ENCODE measurements at regions not wholly inside any gene's neighbourhood (a gene's known extent, or its start where the extent isn't known, plus 50 kb on each side); places are given as distances from the start of the nearest gene placed in this dataset.

DNA sequence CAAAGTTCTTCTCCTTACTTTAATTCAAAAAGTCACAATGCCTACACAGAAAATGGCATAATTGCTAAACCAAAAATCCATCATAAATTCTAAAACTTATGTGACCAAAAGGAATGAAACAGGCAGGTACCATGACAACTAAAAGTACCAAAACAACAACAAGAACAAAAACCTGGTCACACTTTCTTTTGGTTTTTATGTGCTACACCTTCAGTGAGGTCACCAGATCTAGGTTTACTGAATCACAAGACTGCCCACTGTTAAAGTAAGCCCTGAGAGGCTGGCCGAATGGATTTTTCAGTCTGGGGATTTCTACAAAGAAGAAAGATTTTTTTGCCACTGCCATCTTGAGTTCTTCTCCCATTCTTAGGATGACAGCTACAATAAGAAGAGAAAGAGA, 583.0 kb upstream of the PKN2 start:
- no peak for TF ChIP-seq CTCF (conservative IDR thresholded peaks at IDR 0.05; ENCODE audit: low read length)
- TF ChIP-seq EZH2phosphoT487 (IDR thresholded peaks at IDR 0.05; ENCODE audit: borderline replicate concordance, low read depth, low read length) = no peak

Data from OCI-LY7 (cell line).